GM18951 (cell line): ENCODE measurements at regions not wholly inside any gene's neighbourhood (a gene's known extent, or its start where the extent isn't known, plus 50 kb on each side); places are given as distances from the start of the nearest gene placed in this dataset.

Experiments used
- POLR2A ChIP-seq: IDR thresholded peaks from 4 replicates; pipeline ENCODE4 v1.6.1; 2011; ENCODE audit warnings: mild to moderate bottlenecking; ENCODE audit not compliant: insufficient read length, insufficient read depth; ENCODE audit errors: extremely low read depth
- in situ Hi-C: fragments of 300-500 bp; cut with MboI; formaldehyde crosslinking; loops from one replicate; pipeline ENCODE4 v1.12.0; 2022; ENCODE audit warnings: low sequenced_read_pairs, mixed read lengths, inconsistent platforms; ENCODE audit not compliant: unreplicated experiment

- in situ Hi-C loops = no loop called here
- TF ChIP-seq POLR2A = no peak
Measured at GRCh38 chr7:45988405-45989057, 67.5 kb upstream of the IGFBP3 start.

- TF ChIP-seq POLR2A = no peak
- in situ Hi-C loops = no loop called here
Measured at GRCh38 chr7:45987521-45988290, 66.6 kb upstream of the IGFBP3 start.

- in situ Hi-C loops = no loop called here
- no peak for TF ChIP-seq POLR2A
Measured at GRCh38 chr7:45986355-45987298, 65.6 kb upstream of the IGFBP3 start.

GRCh38 chr7:45985902-45986301 is 64.8 kb upstream of the IGFBP3 start:
- in situ Hi-C loops = no loop called here
- TF ChIP-seq POLR2A = no peak

- in situ Hi-C loops = no loop called here
- TF ChIP-seq POLR2A = no peak
Measured at GRCh38 chr7:45984386-45985295, 63.6 kb upstream of the IGFBP3 start.

GRCh38 chr7:45983720-45984255 is 62.7 kb upstream of the IGFBP3 start:
- TF ChIP-seq POLR2A = no peak
- in situ Hi-C loops = no loop called here

- TF ChIP-seq POLR2A = no peak
- in situ Hi-C loops = no loop called here
Measured at GRCh38 chr7:45982907-45983719, 62.0 kb upstream of the IGFBP3 start.

- TF ChIP-seq POLR2A = no peak
- in situ Hi-C loops = no loop called here
Measured at GRCh38 chr7:45982132-45982531, 61.1 kb upstream of the IGFBP3 start.

GRCh38 chr7:45980973-45981372 is 59.9 kb upstream of the IGFBP3 start:
- in situ Hi-C loops = no loop called here
- TF ChIP-seq POLR2A = no peak

GRCh38 chr7:45980181-45980905 is 59.3 kb upstream of the IGFBP3 start:
- in situ Hi-C loops = no loop called here
- no peak for TF ChIP-seq POLR2A
